Ovary (tissue), 7 donors: ENCODE measurements at regions not wholly inside any gene's neighbourhood (a gene's known extent, or its start where the extent isn't known, plus 50 kb on each side); places are given as distances from the start of the nearest gene placed in this dataset.

ENCODE experiments used
- DNase-seq, 5 donors: peaks; one replicate each; pipeline ENCODE4 v3.0.0-alpha.2; 2019 to 2020
- H3K27ac ChIP-seq, 2 donors: fragments of 200-600 bp; one replicate each; pipeline versions ENCODE4 v1.5.1 to v1.8.0; 2019 to 2022
- H3K27me3 ChIP-seq: fragments of 200-600 bp; one replicate; pipeline ENCODE4 v1.8.0; 2022
- H3K36me3 ChIP-seq: fragments of 200-600 bp; sonication (generic); one replicate; pipeline ENCODE4 v1.5.1; 2019
- H3K4me1 ChIP-seq: one replicate; pipeline ENCODE4 v1.8.1; 2013; ENCODE audit warnings: mild to moderate bottlenecking, moderate library complexity; ENCODE audit not compliant: insufficient read depth
- H3K4me3 ChIP-seq: fragments of 200-600 bp; sonication (generic); one replicate; pipeline ENCODE4 v1.5.1; 2017
- H3K9me3 ChIP-seq, 2 donors: fragments of 200-600 bp in 1 of 2; sonication (generic) in 1 of 2; one replicate each; pipeline versions ENCODE4 v1.5.1 to v1.8.1; 2013 to 2019; ENCODE audit warnings: mild to moderate bottlenecking in 1 of 2, moderate library complexity in 1 of 2
- CTCF ChIP-seq, 3 donors: fragments of 450-650 bp in 2 of 3; fragments of 200-600 bp in 1 of 3; IDR thresholded peaks; one replicate each; pipeline versions ENCODE4 v1.5.1 to v1.8.0; 2016 to 2022; ENCODE audit warnings: antibody characterized with exemption in 3 of 3, mild to moderate bottlenecking in 1 of 3
- EP300 ChIP-seq: sonication (generic); formaldehyde crosslinking; IDR thresholded peaks from one replicate; pipeline ENCODE4 v1.6.1; 2017; ENCODE audit warnings: antibody characterized with exemption
- POLR2A ChIP-seq: fragments of 450-650 bp; IDR thresholded peaks from one replicate; pipeline ENCODE4 v1.6.1; 2017; ENCODE audit warnings: antibody characterized with exemption, mild to moderate bottlenecking, moderate library complexity
- WGBS, 3 donors: extraction: QIAGEN DNeasy Blood & Tissue Kit in 1 of 3; methylation state at CpG; one replicate each; pipeline versions ENCODE4 v1.1.5 to v1.1.7; 2013 to 2017; 5-methylcytosine and 5-hydroxymethylcytosine counted together
- intact Hi-C, 4 donors: fragments of 100-400 bp; cut with DNase I; formaldehyde crosslinking; loops; one replicate each; pipeline versions ENCODE4 v1.11.0 to v1.15.1; 2022 to 2023
- donor health status: DM: no; HTN: no; CAD: no; lungs with moderate emphysema.
- donor health status: DM: no; HTN: no; CAD: no.
- donor health status: Bipolar disorder and iron deficiency.
- donor health status: DM: no; HTN: no; CAD: no.
- donor health status: DM: yes; HTN: yes; CAD: no.

GRCh38 chr18:60147323-60147722 is 225.3 kb downstream of the MC4R start:
- Histone ChIP-seq H3K4me1 (no peaks in the 10 kb centered on the region), H3K4me3 (no peak overlapping the region), H3K9me3 (no peaks in the 10 kb centered on the region), H3K27me3 (no peaks in the 10 kb centered on the region), H3K36me3 (no peaks in the 10 kb centered on the region), H3K27ac (no peak overlapping the region)
- DNase-seq, result no peak
- WGBS, 3 donors, result 32 to 55% (median 41%) methylated on average over 5 of the region's 5 CpGs
- TF ChIP-seq CTCF (IDR thresholded peaks at IDR 0.05) (no peak), EP300 (no peak), POLR2A (no peak)
- intact Hi-C loops, result no loop called here

DNA sequence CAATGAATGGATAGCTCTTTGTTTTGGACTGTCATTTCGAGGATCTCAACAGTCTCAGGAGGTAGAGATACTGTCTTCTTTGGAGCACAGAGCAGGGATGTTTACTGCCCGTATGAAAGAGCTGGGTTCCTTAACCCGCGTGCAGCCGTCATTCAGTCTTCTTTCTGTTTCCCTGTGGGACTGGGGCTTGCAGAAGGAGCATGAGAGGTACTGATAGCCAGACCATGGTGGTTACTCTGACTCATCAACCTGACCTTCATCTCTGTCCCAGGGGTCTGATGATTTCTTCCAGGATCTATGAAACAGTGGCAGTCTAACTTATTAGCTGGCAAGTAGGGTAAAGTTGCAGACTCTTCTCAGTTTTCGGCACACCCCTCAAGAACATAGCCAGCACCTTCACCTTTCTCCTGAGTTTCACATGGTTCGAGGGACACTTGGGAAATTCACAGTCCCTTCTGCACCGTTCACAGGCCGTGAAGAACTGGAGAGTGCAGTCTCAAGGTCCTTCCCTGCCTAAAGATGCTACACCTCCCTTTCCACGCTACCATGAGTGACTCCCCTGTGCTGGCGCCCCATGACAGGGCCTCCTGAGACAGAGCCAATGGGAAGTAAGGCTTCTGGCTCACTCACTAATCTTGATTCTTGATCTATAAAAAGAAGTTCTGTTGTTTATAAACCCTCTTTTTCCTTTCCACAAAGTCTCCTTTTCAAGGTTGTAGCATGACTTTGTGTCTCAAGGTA is 226.2 kb downstream of the MC4R start:
- no peak overlapping the region for H3K4me3 ChIP-seq
- H3K9me3 ChIP-seq, result no peaks in the 10 kb centered on the region
- no peak for DNase-seq
- H3K27ac ChIP-seq, result no peak overlapping the region
- no peaks in the 10 kb centered on the region for H3K36me3 ChIP-seq
- 84 to 94% (median 88%) methylated on average over 11 of the region's 11 CpGs for whole genome bisulfite sequencing, 3 donors
- H3K27me3 ChIP-seq, result no peaks in the 10 kb centered on the region
- intact Hi-C loops, result no loop called here
- H3K4me1 ChIP-seq, result no peaks in the 10 kb centered on the region
- TF ChIP-seq EP300, result no peak
- TF ChIP-seq CTCF (IDR thresholded peaks at IDR 0.05), result no peak
- TF ChIP-seq POLR2A, result no peak

DNA sequence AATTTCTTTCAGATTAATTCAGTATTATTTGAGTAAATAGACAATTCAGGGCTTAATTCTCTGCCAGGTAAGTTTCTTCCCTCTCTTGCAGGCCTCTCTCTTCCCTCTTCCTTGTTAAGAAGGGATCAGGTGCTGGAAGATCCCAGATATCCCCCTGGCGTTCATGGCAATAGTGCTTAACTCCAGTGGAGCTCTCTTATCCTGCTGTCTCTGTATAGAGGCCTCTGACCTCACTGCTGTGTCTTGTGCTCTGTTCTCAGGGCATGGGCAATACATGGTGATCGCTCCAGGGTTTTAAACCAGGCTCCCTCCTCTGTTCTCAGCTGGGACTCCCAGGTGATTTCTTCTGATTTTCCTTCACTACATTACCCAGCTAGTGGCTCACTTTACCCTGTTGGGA is 226.8 kb downstream of the MC4R start:
- no peaks in the 10 kb centered on the region for H3K4me1 ChIP-seq
- H3K27me3 ChIP-seq, result no peaks in the 10 kb centered on the region
- H3K27ac ChIP-seq, result no peak overlapping the region
- intact Hi-C loops, result no loop called here
- no peaks in the 10 kb centered on the region for H3K36me3 ChIP-seq
- 89 to 98% (median 95%) methylated on average over 2 of the region's 2 CpGs for WGBS, 3 donors
- H3K9me3 ChIP-seq, result no peaks in the 10 kb centered on the region
- H3K4me3 ChIP-seq, result no peak overlapping the region
- no peak for DNase-seq
- TF ChIP-seq EP300 (no peak), POLR2A (no peak), CTCF (IDR thresholded peaks at IDR 0.05) (no peak)

GRCh38 chr18:60134806-60135205 is 235.0 kb downstream of the PMAIP1 start:
- H3K36me3 ChIP-seq, result no peaks in the 10 kb centered on the region
- H3K27ac ChIP-seq, result no peak overlapping the region
- no peaks in the 10 kb centered on the region for H3K9me3 ChIP-seq
- TF ChIP-seq CTCF (IDR thresholded peaks at IDR 0.05), result no peak
- no peak for TF ChIP-seq POLR2A
- TF ChIP-seq EP300, result no peak
- WGBS, 3 donors, result 18 to 50% (median 23%) methylated on average over 1 of the region's 1 CpG
- intact Hi-C loops, result no loop called here
- no peaks in the 10 kb centered on the region for H3K27me3 ChIP-seq
- no peaks in the 10 kb centered on the region for H3K4me1 ChIP-seq
- DNase-seq, result no peak
- H3K4me3 ChIP-seq, result no peak overlapping the region
